ENCODE measurements at regions not wholly inside any gene's neighbourhood (a gene's known extent, or its start where the extent isn't known, plus 50 kb on each side); places are given as distances from the start of the nearest gene placed in this dataset.
"Not testable (repeated sequence)": the region's sequence is repeated elsewhere in the genome, so short reads cannot be mapped to it uniquely, and the experiment has no call there.

DNA sequence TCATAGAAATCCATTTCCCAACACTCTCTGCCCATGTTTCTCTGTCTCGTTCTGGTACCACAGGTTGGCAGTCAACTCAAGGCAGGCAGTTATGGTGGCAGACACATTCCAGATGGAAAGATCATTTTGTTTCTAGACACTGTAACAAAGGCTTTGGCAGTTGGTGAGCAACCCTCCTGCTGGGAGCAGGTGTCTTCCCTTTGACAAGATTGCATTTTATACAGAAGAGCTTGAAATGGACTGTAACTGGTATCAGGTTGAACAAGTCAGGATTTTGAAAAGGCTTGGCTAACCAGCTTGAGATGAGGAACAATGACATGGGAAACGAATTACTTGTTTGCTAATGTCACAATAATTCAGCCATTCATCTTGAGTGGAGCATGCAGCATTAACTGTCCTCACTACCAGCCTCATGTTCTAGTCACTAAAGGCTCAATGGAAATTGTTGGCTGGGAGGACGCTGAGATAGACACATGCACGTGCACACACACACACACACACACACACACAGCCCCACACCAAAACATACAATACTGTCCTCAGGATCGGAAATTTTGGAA, 170.0 kb downstream of the SEMA6D start:
- DNase-seq: peak; percentile 73

DNA sequence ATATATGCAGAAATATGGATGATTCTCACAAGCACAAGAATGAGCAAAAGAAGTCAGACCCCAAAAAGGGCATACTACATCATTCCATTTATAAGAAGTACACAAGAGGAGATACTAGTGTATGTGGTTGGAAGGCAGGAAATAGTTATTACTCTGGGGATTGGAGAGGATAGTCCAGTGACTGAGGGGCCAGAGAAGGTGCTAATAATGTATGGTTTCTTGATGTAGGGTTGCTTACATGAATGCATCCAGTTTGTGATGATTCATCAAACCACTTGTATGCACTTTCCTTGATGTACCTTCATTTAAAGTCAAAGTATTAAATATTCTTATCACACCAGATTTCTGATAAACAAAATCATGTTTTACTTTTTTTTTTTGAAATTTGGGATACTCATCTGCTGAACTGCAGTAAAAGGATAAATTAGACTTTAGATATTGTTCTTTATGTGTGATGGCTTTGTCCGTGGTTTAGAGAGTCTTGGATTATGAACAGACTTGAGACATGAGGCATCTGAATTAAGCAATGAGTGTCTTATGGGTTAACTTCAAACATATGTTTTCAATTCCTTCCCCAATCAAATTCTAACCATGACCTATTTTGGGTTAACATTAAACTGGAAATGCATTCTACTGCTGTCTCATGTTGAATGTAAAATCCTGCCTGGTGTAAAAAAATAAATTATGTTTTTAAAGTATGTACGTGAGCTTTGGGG, 171.2 kb downstream of the SEMA6D start:
- no peak for DNase-seq

DNA sequence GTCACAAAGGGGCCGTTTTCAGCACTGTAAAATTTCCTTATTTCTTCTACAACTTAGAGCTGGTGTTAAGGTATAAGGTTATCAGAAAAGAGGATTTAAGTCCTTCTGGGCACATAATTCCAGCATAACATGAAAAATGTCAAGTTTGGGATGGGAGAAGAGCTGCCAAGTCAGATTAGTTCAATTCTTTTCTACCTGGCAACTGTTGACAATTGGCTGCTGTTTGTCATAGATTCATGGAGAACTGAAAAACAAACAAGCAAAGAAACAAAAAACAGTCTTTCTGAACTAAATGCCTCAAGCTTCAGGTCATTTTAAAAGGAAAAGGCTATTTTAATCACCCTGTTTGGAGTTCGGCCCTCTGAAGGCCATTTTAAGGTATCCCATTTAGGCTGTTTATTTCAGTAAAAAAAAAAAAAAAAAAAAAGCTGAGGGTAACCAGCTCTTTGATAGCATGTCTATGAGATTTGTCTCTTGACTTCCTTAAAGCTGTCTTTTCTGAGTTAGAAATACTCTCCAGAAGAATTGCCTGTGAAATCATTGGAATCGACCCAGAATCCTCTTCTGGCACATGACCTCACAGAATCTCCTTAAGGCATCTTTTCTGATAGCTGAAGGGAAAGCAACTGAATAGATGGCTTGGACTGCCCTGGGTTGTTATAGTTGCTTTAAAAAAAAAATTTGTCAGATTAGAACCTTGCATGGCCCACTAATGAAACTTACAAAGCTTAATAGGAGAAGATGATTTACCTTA, 173.3 kb downstream of the SEMA6D start:
- DNase-seq: no peak

DNA sequence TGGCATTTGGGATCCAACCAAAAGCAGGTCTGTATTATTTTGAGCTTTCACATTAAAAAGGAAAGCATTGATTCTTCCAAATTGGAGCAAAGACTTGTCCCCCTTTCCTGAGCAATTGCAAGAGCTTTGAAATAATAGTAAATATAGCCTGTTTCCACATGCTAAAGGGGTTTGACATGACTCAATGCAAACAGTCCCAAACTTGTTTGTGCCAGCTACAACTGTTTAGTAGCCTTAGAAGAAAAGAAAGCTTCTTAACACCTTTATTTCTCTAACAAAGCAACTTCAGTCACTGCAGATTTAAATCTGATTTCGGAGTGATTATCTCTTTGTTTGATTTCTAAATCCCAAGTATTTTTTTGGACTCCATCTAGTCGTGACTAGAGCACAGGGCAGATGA, 180.2 kb downstream of the SEMA6D start:
- DNase-seq: no peak

DNA sequence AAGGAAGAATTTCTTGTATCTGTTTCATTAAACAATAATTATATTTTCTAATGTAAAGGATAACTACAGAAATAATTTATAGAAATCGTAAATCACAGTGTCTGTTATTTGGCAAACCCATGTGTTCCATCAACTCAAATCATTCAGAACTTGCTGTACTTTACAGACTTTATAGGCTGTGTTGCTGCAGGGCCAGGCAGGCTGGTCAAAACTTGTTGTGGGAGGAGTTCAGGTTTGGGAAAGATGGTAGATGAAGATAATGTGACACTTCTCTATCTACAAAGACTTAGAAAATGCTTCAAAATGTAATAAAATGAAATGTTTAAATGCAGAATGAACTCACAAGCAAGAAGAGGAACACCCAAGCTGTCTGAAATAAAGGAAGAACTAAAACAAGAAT, 183.4 kb downstream of the SEMA6D start:
- no peak for DNase-seq

DNA sequence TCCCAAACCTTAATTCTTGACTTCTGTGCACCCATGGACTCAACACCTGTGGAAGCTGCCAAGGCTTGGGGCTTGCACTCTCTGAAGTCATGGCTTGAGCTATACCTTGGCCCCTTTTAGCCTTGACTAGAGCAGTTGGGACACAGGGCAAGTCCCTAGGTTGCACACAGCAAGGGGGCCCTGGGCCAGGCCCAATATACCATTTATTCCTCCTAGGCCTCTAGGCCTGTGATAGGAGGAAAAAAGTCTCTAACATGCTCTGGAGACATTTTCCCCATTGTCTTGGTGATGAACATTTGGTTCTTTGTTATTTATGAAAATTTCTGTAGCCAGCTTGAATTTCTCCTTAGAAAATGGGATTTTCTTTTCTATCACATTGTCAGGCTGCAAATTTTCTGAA, 186.1 kb downstream of the SEMA6D start:
- DNase-seq: no peak

DNA sequence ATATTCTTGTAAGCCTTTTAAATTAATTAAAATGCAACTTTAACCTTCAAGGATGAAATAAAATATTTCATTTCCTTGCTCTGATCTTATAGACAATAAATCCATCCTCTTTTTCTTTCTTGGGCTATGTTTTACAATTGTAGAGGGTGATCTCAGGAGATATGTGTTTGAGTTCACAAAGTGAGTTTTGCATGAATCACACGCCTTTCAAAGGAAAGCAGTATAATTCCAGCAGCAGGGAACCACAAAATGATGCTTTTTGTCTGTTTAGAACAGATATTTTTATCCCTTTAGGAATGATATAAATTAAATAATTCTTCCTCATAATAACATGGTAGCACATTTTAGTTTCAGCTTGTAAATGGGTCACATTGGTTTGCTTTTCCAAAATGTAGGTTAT, 191.2 kb downstream of the SEMA6D start:
- no peak for DNase-seq

DNA sequence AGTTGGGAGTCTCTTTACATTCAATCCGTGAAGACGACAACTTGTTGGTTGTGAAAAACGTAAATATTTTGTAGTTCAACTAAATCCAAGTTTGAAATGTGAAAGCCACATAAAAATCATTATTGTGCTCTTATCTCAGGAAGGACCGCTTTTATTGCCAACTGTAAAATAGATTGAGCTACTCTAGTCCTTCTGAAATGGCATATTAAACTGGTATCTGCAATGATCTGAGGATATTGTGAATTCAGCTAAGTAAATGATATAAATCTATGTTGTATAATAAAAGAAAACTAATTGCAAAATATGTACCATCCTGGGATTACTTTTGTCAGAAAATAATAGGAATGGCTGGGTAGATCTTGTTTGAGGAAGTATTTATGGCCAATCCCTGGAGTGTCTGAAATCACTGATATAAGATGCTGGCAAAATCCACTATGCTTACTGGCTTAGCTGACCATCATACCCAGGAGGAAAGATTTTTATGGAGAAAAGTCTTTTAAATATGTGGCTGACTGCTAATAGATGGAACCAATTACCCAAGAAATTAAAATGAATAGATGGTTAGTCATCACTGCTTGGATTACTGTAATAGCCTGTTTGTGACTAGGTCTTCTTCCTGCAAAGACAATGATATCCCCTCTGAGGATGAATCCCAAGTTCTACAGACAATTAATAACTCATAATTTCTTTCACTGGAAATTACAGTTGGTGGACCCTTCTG, 191.8 kb downstream of the SEMA6D start:
- DNase-seq: no peak

DNA sequence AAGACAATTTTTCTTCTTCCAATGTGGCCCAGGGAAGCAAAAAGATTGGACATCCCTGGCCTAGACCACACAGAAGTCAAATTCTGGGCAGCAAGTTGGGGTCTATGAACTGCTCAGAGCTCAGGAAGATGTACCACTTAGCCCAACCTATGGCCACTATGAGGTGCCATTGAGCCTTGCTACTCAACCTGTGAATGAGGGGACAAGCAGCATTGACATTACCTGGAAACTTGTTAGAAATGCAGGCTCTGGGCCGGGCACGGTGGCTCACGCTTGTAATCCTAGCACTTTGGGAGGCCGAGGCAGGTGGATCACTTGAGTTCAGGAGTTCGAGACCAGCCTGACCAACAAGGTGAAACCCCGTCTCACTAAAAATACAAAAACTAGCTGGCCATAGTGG, 195.6 kb downstream of the SEMA6D start:
- DNase-seq: not testable (repeated sequence)

DNA sequence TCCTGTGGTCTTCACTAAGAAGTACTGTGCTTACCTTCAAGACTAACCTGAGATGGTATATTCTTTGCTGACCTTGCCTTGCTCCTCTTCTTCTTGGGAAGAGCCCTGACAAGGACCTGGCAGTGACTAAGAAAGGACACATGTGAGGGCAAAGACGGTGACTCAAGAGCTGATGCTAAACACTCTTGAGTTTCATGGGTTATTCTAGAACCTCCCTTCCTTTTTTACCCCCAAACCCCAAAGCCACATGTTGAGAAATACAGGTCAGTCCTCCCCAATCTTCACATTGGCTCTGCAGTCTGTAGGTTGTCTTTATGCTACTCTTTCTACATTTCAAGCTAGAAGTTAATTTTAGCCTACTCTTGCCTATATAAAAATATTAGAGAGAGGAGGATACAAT, 200.6 kb downstream of the SEMA6D start:
- no peak for DNase-seq

DNA sequence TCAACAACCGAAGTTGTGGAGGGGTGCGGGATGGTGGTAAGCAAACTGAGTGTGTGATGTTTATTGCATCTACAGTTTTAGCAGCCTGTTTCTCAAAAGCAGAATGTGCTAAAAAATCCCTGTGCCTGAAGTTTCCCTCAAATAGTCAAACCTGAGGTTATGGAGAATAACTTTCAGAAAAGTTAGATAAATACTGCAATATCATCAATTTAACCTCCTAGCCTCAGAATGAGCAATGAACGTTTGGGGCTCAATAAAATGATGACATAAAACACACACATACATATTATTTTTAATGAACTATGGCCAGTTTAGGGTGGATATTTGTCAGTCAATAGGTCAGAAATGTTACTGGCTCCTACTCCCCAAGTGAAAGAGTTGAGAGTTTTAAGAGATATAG, 201.6 kb downstream of the SEMA6D start:
- DNase-seq: no peak

DNA sequence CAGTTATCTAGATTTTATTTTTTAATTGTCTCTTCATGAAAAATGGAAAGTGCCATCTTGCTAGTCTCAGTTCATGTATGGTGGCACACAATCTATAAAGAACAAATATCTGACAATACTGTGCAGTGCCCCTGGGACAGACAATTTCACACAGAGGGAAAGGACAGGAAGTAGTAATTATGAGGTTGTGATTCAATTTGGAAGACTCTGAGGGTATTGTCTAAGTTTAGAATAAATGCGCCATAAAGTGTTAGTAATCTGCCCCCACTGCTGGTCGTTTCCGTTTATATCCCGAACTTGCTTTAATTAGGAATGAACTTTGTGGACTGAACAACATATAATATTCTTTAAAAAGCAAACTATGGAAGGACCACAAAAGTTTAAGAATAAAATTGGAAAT, 196.4 kb upstream of the SLC24A5 start:
- DNase-seq: no peak

DNA sequence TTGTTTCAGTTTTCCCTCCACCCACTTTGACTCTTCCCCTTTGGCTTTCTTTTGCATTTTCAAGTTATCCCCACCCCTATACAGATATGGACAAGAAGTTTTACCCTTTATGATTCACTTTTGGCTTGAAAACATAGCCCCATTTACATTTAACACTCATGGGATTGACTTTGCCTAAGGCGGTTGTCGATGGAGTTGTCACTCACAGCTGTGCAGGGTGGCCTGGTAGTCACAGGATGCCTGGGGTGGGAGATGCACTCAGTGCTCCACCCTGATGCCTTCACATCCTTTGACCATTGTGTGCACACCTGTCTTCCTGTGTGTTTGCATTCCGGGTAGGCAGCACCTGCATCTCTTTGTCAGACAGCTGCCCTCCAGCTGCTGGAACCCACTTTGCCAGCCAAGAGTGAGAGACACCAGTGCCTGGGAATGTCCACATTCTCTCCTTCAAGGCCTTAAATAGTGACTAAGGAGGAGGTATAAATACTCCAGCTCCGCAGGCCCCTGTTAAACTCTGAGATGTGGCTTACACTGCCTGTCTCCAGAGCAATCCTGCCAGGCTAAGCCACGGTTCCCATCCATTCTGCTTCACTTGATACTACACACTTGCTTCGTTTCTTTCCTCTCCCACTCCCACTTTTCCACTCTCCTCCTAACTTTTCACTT, 191.5 kb upstream of the SLC24A5 start:
- peak; percentile 81 for DNase-seq

DNA sequence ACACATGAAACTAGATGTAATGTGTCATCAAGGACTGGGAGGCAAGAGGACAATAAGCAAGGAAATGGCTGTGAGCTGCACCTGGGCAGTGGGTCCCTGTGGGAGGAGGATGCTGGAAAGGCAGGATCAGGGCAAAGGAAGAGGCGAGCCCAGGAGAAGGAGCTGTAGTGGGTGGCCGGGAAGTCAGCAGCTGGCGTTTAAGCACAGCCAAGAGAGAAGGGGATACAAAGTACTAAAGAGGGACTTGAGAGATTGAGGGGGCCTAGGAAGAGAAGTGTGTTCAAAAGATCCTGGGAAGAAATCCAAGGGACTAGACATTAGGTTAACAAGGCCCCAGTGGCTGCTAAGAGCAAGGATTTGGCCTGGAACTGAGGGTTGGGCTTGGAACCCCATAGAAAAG, 188.5 kb upstream of the SLC24A5 start:
- DNase-seq: no peak

DNA sequence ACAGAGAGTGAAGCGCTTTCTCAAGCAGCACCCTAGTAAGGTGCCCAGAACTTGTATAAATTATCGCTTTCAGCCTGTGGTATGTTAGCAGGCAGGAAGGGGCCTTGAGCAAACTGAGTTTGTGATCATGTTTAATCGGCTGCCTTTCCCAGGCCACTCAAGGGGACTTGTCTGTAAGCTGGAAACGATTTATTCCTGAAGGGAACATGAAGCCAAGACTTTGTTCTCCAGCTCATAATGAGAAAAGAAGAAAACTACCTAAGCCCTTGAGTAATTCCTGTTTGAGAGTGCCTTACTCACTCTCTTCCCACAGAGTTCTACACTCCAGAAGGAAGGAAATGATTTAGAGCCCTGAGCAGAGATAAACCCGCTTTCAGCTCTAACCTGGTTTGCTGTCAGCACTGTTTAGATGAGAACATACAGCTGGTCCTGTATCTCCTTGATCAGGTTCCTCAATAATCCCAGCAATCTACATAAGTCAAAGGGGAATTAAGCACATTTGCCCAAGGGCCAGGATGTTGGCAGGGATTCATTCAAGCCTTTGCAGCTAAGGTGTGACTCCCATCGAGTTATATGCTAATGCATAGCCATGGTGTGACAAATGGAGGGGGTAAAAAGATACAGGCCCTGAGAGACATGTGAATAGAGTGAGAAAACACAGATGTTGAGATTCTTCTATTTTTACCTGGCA, 187.7 kb upstream of the SLC24A5 start:
- no peak for DNase-seq

DNA sequence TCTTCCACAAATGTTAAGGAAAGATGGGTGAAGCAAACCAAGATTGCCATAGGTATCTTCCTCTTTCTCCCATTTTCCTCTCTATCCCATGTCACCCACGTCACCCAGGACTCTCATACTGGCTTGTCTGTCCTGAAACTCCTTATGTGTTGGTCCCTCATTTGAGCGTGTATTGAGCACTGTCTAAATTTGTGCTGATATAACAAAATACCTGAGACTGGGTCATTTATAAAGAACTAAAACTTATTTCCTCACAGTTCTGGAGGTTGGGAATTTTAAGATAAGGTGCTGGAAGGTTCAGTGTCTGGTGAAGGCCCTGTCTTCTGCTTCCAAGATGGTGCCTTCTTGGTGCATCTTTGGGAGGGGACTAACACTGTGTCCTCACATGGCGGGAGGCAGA, 186.9 kb upstream of the SLC24A5 start:
- DNase-seq: no peak

DNA sequence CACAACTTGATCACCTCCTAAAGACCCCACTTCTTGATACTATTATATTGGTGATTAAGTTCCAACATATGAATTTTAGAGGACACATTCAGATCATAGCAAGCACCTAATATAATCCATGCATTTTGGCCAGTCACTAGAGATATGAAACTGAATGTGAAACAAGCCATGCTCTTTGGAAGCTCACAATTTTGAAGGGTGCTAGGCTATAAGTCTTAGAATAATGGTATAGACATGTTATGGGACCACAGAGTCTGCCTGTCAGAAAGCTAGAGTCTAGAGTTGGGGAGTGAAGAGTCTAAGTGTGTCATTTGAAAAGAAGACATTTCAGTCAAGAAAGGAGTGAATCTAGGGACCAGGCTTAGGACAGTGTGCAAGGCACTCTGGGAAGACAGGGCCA, 186.4 kb upstream of the SLC24A5 start:
- DNase-seq: no peak

DNA sequence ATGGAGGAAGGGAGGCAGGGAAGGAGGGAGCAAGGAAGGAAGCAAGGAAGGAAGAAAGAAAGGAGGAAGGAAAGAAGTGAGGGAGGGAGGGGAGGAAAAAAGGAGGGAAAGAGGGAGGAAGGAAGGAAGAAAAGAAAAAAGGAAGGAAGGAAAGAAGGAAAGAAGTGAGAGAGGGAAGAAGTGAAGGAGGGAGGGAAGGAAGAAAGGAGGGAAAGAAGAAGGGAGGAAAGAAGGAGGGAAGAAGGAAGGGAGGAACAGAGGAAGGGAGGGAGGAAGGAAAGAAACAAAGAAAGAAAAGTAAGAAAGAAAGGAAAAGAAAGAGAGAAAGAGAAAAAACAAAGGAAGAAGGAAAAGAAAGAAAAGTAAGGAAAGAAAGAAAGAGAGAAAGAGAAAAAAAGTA, 183.0 kb upstream of the SLC24A5 start:
- no peak for DNase-seq

DNA sequence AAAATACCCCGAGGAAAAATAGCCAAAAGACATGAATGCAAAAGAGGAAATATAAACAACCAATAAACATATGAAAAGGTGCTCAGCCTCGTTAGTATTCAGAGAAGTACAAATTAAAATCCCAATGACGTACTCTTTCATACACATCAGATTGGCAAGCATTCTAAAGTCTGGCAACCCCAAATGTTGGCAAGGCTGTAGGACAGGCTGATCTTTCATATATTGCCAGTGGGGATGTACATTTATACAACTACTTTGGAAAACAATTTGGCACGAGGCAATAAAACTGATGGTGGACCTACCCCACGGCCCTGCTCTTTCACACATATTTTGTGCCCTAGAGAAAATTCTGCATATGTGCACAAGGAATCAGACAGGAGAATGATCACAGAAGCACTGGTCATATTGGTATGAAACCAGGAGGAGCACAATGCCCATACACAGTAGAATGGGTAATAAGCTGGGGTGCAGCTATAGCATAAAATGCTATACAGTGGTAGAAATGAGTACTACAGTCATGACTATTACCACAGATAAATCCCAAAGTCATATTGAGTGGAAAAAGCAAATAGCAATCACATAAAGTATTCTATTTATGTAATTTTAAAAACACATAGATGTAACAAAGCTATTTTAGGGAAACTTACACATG, 176.0 kb upstream of the SLC24A5 start:
- DNase-seq: no peak

DNA sequence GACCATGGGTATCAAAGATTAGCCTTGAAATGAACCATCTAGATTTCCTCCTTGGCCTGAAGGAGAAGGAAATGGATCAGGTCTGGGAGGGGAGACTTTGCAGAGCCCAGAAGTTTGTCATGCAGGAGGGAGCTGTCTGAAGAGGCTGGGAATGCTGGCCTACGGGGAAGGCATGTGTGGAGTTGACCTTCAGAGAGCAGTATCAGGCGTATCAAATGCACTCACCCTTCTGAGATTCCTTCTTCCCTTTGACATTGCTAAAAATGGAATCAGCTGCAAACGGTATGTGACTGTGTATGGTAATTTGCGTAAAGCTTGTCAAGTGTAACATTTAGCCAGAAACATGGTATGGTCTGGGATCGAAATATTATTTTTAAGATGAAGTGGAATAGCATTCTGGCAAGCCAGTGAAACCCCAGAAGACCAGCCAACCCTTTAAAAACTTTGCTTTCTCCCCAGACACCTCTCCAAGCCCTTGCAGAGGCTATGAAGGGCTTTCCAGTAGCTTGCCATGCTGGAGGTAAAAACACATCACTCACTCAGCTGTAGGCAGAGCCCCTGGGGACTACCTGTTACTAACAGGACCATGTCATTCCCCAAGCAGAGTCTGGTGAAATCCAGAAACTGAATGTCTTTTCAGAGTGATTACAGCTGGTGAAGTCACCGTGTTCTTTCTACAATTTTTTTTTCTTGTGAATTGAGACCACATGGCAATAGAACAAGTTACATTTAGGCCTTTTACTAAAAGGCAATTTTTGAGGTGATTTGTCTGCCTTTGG, 174.7 kb upstream of the SLC24A5 start:
- DNase-seq: no peak

DNA sequence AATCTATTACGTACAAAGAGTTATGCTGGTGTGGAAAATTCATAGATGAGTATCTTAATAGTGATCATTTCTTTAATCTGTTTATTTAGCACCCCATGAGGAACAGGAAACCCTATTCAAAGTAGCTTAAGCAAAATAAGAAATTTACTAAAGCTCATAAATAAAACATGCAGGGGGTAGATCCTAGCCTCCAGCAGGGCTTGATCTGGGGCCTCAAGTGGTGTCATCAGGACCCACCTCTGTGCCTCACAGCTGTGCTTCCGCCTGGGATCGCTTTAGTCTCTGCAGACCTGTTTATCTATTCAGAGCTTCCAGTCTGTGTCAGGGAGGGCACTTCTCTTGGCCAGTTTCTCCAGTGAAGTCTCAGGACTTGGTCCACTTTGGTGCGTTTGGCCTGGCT, 171.0 kb upstream of the SLC24A5 start:
- no peak for DNase-seq

All from NCI-H510A (cell line).